Urinary bladder (tissue), 3 donors: ENCODE measurements at regions not wholly inside any gene's neighbourhood (a gene's known extent, or its start where the extent isn't known, plus 50 kb on each side); places are given as distances from the start of the nearest gene placed in this dataset.
A peak's percentile ranks its signal among the peaks of the same experiment; 100 is the strongest.

Experiments
- DNase-seq: peaks from one replicate; pipeline ENCODE4 v3.0.0-alpha.2; 2015; ENCODE audit errors: extremely low spot score
- H3K27ac ChIP-seq: one replicate; pipeline ENCODE4 v1.5.1; 2013; ENCODE audit warnings: low read depth, mild to moderate bottlenecking, moderate library complexity
- H3K36me3 ChIP-seq: one replicate; pipeline ENCODE4 v1.6.1; 2013; ENCODE audit warnings: mild to moderate bottlenecking, moderate library complexity; ENCODE audit not compliant: insufficient read depth
- H3K4me1 ChIP-seq: one replicate; pipeline ENCODE4 v1.6.1; 2013; ENCODE audit warnings: mild to moderate bottlenecking, moderate library complexity; ENCODE audit not compliant: insufficient read depth
- H3K4me3 ChIP-seq: one replicate; pipeline ENCODE4 v1.5.1; 2013; ENCODE audit warnings: low read depth, low read length
- WGBS: extraction: QIAGEN DNeasy Blood & Tissue Kit; methylation state at CpG from one replicate; pipeline ENCODE4 v1.1.7; 2013; 5-methylcytosine and 5-hydroxymethylcytosine counted together
- donor health status: healthy with polysubstance abuse.
- donor health status: healthy.

GRCh38 chr14:103250181-103250580 lies 83.9 kb upstream of the EIF5 start:
- DNase-seq, result no peak
- 77% methylated on average over 6 of the region's 6 CpGs for WGBS
- H3K27ac ChIP-seq, result peak overlapping the region; percentile 7
- H3K4me3 ChIP-seq, result no peak overlapping the region
- no peaks in the 10 kb centered on the region for H3K36me3 ChIP-seq
- H3K4me1 ChIP-seq, result no peaks in the 10 kb centered on the region

DNA sequence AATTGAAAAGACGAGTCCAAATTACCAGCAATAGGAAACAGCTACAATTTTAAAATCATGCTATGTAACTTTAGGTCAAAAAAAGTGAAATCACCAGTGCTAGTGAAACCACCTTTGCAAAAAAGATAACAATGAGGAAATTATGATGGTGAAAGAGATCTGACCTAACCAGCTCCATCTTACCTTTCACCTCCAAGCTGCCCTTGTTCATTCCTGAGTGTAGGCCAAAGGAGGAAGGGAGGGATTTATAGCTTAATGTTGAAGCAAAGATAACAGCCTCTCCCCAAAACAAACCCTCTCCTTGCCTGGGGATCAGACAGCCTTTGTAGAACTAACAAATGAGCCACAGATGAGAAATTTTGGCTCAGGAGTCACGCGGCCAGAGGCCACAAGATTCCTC lies 83.2 kb upstream of the EIF5 start:
- Histone ChIP-seq H3K27ac (no peak overlapping the region), H3K4me1 (no peaks in the 10 kb centered on the region), H3K36me3 (no peaks in the 10 kb centered on the region), H3K4me3 (no peak overlapping the region)
- WGBS, result 63% methylated on average over 3 of the region's 3 CpGs
- no peak for DNase-seq

DNA sequence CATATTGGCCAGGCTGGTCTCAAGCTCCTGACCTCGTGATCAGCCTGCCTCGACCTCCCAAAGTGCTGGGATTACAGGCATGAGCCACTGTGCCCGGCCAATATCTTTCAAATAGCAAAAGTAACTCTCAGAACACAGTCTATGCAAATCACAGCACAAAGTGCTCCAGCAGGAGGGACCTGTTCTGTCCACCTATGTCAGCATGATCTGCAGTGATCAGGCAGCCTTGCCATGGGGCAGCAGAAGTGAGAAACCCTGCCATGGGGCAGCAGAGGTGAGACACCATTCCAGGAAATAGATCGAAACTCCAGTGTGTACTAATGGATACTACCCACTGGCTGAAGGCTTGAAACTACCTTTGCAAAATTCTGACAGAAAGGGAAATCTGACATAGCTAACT lies 78.5 kb upstream of the EIF5 start:
- DNase-seq, result no peak
- 82% methylated on average over 4 of the region's 4 CpGs for WGBS

GRCh38 chr14:103256406-103256805 lies 77.6 kb upstream of the EIF5 start:
- Histone ChIP-seq H3K27ac (no peak overlapping the region), H3K36me3 (no peaks in the 10 kb centered on the region), H3K4me3 (no peak overlapping the region), H3K4me1 (no peaks in the 10 kb centered on the region)
- WGBS, result 66% methylated on average over 10 of the region's 10 CpGs
- DNase-seq, result no peak

More for the DNA sequence above, 78.5 kb upstream of the EIF5 start:
- H3K4me1 ChIP-seq, result no peaks in the 10 kb centered on the region
- no peaks in the 10 kb centered on the region for H3K36me3 ChIP-seq
- H3K27ac ChIP-seq, result no peak overlapping the region
- H3K4me3 ChIP-seq, result no peak overlapping the region

- 91% methylated on average over 4 of the region's 4 CpGs for WGBS
- H3K4me1 ChIP-seq, result no peaks in the 10 kb centered on the region
- no peak overlapping the region for H3K27ac ChIP-seq
Measured at GRCh38 chr14:103257211-103257962, 76.7 kb upstream of the EIF5 start.

DNA sequence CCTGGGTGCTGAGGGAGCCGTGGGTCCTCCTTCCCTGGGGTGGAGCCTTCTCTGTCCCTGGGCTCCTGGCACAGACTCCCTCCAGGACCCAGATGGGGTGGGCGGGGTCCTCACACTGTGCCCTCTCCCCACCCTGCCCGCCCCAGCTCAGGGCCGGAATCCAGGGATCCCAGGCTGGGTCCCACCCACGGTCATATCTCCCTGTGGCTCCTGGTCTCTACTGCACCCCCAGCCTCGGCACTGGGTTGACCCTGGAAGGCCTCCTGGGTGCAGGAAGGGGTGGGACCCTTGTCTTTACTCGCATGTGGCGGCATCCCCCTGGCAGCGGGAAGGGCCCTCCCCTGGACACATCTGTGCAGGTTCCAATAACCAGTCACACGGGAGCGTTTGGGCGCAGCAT lies 75.8 kb upstream of the EIF5 start:
- Histone ChIP-seq H3K27ac (no peak overlapping the region), H3K4me1 (no peaks in the 10 kb centered on the region), H3K36me3 (no peaks in the 10 kb centered on the region), H3K4me3 (no peak overlapping the region)
- 87% methylated on average over 12 of the region's 12 CpGs for WGBS
- DNase-seq, result no peak

More at GRCh38 chr14:103257211-103257962, 76.7 kb upstream of the EIF5 start:
- Histone ChIP-seq H3K36me3 (no peaks in the 10 kb centered on the region), H3K4me3 (no peak overlapping the region)
- DNase-seq, result no peak

- H3K4me1 ChIP-seq, result no peaks in the 10 kb centered on the region
- 97% methylated on average over 10 of the region's 10 CpGs for WGBS
- H3K36me3 ChIP-seq, result no peaks in the 10 kb centered on the region
- DNase-seq, result no peak
- H3K4me3 ChIP-seq, result no peak overlapping the region
- H3K27ac ChIP-seq, result no peak overlapping the region
Measured at GRCh38 chr14:103259184-103259583, 74.9 kb upstream of the EIF5 start.

DNA sequence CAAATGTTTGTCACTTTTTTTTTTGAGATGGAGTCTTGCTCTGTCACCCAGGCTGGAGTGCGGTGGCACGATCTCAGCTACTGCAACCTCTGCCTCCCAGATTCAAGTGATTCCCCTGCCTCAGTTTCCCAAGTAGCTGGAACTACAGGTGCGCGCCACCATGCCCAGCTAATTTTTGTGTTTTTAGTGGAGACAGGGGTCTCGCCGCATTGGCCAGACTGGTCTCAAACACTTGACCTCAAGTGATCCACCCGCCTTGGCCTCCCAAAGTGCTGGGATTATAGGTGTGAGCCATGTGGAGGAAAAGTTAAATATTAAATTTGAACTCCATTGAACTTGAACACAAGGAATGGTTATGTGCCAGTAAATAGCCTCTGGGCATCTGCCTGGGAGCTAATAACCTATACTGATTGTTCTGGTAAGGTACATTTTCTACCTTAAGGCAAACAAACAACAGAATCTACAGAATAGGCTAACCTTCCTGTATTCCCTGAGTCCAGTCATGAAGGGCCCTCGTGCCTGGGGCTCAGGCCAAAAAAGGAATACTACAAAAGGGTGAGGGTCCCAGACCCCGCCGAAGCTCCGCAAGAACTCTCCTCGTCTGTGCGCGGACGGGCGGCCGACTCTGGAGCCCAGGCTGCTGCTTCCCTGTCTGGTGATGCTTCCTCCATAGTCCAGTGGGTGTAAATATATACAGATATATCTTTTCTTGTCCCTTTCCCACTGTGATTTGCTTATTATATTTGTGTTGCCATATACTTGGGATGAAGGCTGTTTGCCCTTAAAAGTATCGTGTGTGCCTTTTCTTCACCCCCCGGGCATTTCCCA lies 74.0 kb upstream of the EIF5 start:
- Histone ChIP-seq H3K4me3 (peak overlapping the region; percentile 36), H3K36me3 (no peaks in the 10 kb centered on the region), H3K4me1 (no peaks in the 10 kb centered on the region), H3K27ac (peak overlapping the region; percentile 86)
- DNase-seq, result no peak
- WGBS, result 47% methylated on average over 19 of the region's 19 CpGs

GRCh38 chr14:103260629-103261124 lies 73.4 kb upstream of the EIF5 start:
- WGBS, result under 1% methylated on average over 9 of the region's 9 CpGs
- Histone ChIP-seq H3K27ac (peak overlapping the region; percentile 86), H3K4me3 (peak overlapping the region; percentile 36), H3K4me1 (no peaks in the 10 kb centered on the region), H3K36me3 (peaks cover 1% of the 10 kb centered on the region)
- DNase-seq, result no peak

DNA sequence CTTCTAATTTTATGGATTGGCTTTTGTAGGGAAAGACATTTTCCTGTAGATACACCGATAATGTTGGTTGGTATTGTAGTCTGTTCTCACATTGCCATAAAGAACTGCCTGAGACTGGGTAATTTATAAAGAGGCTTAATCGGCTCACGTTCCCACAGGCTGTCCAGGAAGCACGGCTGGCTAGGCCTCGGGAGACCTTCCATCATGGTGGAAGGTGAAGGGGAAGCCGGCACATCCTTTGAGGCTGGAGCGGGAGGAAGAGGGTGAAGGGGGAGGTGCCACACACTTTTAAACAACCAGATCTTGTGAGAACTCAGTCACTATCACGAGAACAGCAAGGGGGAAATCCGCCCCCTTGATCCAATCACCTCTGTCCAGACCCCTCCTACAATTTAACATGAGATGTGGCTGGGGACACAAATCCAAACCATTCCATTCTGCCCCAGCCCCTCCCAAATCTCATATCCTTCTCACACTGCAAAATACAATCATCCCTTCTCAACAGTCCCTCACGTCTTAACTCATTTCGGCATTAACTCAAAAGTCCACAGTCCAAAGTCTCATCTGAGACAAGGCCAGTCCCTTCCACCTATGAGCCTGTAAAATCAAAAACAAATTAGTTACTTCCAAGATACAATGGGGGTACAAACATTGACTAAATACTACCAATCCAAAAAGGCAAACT lies 66.7 kb upstream of the EIF5 start:
- no peaks in the 10 kb centered on the region for H3K4me1 ChIP-seq
- no peak overlapping the region for H3K27ac ChIP-seq
- no peak for DNase-seq
- peaks cover 1% of the 10 kb centered on the region for H3K36me3 ChIP-seq
- H3K4me3 ChIP-seq, result no peak overlapping the region
- WGBS, result 83% methylated on average over 11 of the region's 11 CpGs

- H3K4me1 ChIP-seq, result peaks cover 1% of the 10 kb centered on the region
- no peak overlapping the region for H3K4me3 ChIP-seq
- no peak overlapping the region for H3K27ac ChIP-seq
- no peaks in the 10 kb centered on the region for H3K36me3 ChIP-seq
- WGBS, result 88% methylated on average over 7 of the region's 7 CpGs
- no peak for DNase-seq
Measured at GRCh38 chr14:103271189-103271588, 62.8 kb upstream of the EIF5 start.

- Histone ChIP-seq H3K27ac (no peak overlapping the region), H3K4me1 (peaks cover 1% of the 10 kb centered on the region), H3K4me3 (peak overlapping the region; percentile 43), H3K36me3 (no peaks in the 10 kb centered on the region)
- WGBS, result 8% methylated on average over 63 of the region's 63 CpGs
- no peak for DNase-seq
Measured at GRCh38 chr14:103273145-103273744, 60.8 kb upstream of the EIF5 start.
